K562 (cell line): ENCODE measurements at regions not wholly inside any gene's neighbourhood (a gene's known extent, or its start where the extent isn't known, plus 50 kb on each side); places are given as distances from the start of the nearest gene placed in this dataset.

Experiments
- ATAC-seq: fragments of 200-7000 bp; cut with Tn5 transposase; 3 replicates; pipeline ENCODE4 v1.9.1; 2020; ENCODE audit warnings: moderate library complexity
- BruUV-seq: library from RNA; stranded (reverse); fragments of 400-500 nt; replicated peaks from 2 replicates; lab custom pipeline; 2021; lab: Mats Ljungman, UMichigan
- CTCF ChIA-PET: fragments of 300-600 bp; formaldehyde crosslinking; extraction: SDS; loops from one replicate; lab custom pipeline; 2021; ENCODE audit warnings: low intra/inter-chr PET ratio; lab: Yijun Ruan, JAX
- POLR2A ChIA-PET: fragments of 300-600, 350-650 bp; sonication (Branson Sonifier 250); formaldehyde crosslinking; extraction: SDS; loops from one replicate; lab custom pipeline; 2021; ENCODE audit warnings: antibody characterized with exemption, inconsistent platforms; lab: Yijun Ruan, JAX
- DNase-seq, 4 experiments: peaks; one replicate each; pipeline versions ENCODE4 v3.0.0 to v3.0.0-alpha.2; 2011 to 2018; ENCODE audit warnings: low spot score in 3 of 4, mixed read lengths in 3 of 4; ENCODE audit errors: extremely low read depth in 1 of 4
- FAIRE-seq: peaks from 2 replicates; lab custom pipeline; 2011; peaks lifted over from hg19 to GRCh38; lab: Jason Lieb, UNC
- H2AFZ ChIP-seq: 2 replicates; pipeline ENCODE4 v1.6.0; 2011; ENCODE audit warnings: low read depth, low read length, control low read depth, inconsistent platforms
- H3K27ac ChIP-seq: fragments of 200-600 bp; 3 replicates; pipeline ENCODE4 v1.8.0; 2011; ENCODE audit warnings: low read depth, mild to moderate bottlenecking, control low read depth, inconsistent platforms, low read length, moderate library complexity, mixed read lengths; ENCODE audit errors: extremely low read depth
- H3K27me3 ChIP-seq, 2 experiments: fragments of 300-600 bp in 1 of 2; 2 replicates in 1 of 2; 3 replicates in 1 of 2; pipeline versions ENCODE4 v1.6.0 to v1.8.0; 2011; ENCODE audit warnings: inconsistent platforms in 2 of 2, low read length in 2 of 2, mild to moderate bottlenecking in 1 of 2, mixed read lengths in 1 of 2, moderate library complexity in 1 of 2; ENCODE audit not compliant: control insufficient read depth in 2 of 2, insufficient read depth in 2 of 2
- H3K36me3 ChIP-seq: fragments of 300-600 bp; 3 replicates; pipeline ENCODE4 v1.8.0; 2011; ENCODE audit warnings: mild to moderate bottlenecking, low read length, inconsistent platforms; ENCODE audit not compliant: control insufficient read depth, insufficient read depth
- H3K4me1 ChIP-seq, 2 experiments: fragments of 200-600 bp in 1 of 2; replicated peaks in 1 of 2; 2 replicates in 1 of 2; 3 replicates in 1 of 2; pipeline versions ENCODE4 v1.5.1 to v1.8.0; 2011; ENCODE audit warnings: inconsistent platforms in 2 of 2, low read length in 2 of 2, mild to moderate bottlenecking in 1 of 2, mixed read lengths in 1 of 2, moderate library complexity in 1 of 2; ENCODE audit not compliant: control insufficient read depth in 2 of 2, insufficient read depth in 2 of 2
- H3K4me2 ChIP-seq: 2 replicates; pipeline ENCODE4 v1.6.1; 2011; ENCODE audit warnings: low read length, control low read depth, inconsistent platforms, mixed read lengths; ENCODE audit not compliant: insufficient read depth
- H3K4me3 ChIP-seq: fragments of 200-600 bp; sonication (generic), shearing (Covaris generic); 2 replicates; pipeline ENCODE4 v1.5.1; 2016; ENCODE audit warnings: control low read depth, inconsistent platforms
- H3K79me2 ChIP-seq: fragments of 200-600 bp; 3 replicates; pipeline ENCODE4 v1.8.0; 2011; ENCODE audit warnings: low read length, inconsistent platforms; ENCODE audit not compliant: control insufficient read depth, insufficient read depth
- H3K9ac ChIP-seq, 2 experiments: 2 replicates each; pipeline versions ENCODE4 v1.6.0 to v1.6.1; 2011; ENCODE audit warnings: low read depth in 2 of 2, low read length in 2 of 2, control low read depth in 1 of 2, inconsistent platforms in 1 of 2, mild to moderate bottlenecking in 1 of 2, mixed read lengths in 1 of 2; ENCODE audit not compliant: insufficient read depth in 1 of 2
- H3K9me1 ChIP-seq: one replicate; pipeline ENCODE4 v1.6.0; 2011; ENCODE audit warnings: inconsistent platforms, mild to moderate bottlenecking, low read length, moderate library complexity; ENCODE audit not compliant: control insufficient read depth, insufficient read depth
- H3K9me3 ChIP-seq: replicated peaks from 2 replicates; pipeline ENCODE4 v1.5.1; 2011; ENCODE audit warnings: low read depth, low read length, inconsistent platforms; ENCODE audit not compliant: control insufficient read depth, insufficient read depth
- H4K20me1 ChIP-seq: replicated peaks from 2 replicates; pipeline ENCODE4 v1.6.1; 2011; ENCODE audit warnings: low read length, inconsistent platforms, mixed read lengths; ENCODE audit not compliant: control insufficient read depth, insufficient read depth
- CHAMP1 ChIP-seq: fragments of 450-650 bp; IDR thresholded peaks from 2 replicates; pipeline ENCODE4 v1.6.1; 2016; ENCODE audit warnings: mild to moderate bottlenecking
- DEAF1 ChIP-seq: fragments of 450-650 bp; formaldehyde crosslinking; IDR thresholded peaks from 2 replicates; pipeline ENCODE4 v1.4.0; 2020; ENCODE audit warnings: mild to moderate bottlenecking, moderate library complexity
- HMG20B ChIP-seq: fragments of 250-450 bp; sonication (Bioruptor Pico); IDR thresholded peaks from 2 replicates; pipeline ENCODE4 v1.5.0; 2021; ENCODE audit warnings: mild to moderate bottlenecking
- NFYB ChIP-seq: IDR thresholded peaks from 2 replicates; pipeline ENCODE4 v1.6.1; 2011; ENCODE audit warnings: mild to moderate bottlenecking, moderate library complexity; ENCODE audit not compliant: insufficient read length; ENCODE audit errors: extremely low read depth
- NRF1 ChIP-seq, 2 experiments: fragments of 450-650 bp; IDR thresholded peaks in 1 of 2; conservative IDR thresholded peaks in 1 of 2; 2 replicates each; pipeline ENCODE4 v1.6.1; 2014; ENCODE audit warnings: mild to moderate bottlenecking in 2 of 2
- POLR3A ChIP-seq: IDR thresholded peaks from 2 replicates; pipeline ENCODE4 v1.6.1; 2011; ENCODE audit warnings: borderline replicate concordance, mild to moderate bottlenecking, moderate library complexity; ENCODE audit not compliant: insufficient read length, insufficient read depth; ENCODE audit errors: extremely low read depth
- RUNX1 ChIP-seq: sonication (generic); IDR thresholded peaks from 2 replicates; pipeline ENCODE4 v1.6.1; 2016; ENCODE audit warnings: antibody characterized with exemption, low read depth
- SMARCB1 ChIP-seq: IDR thresholded peaks from 2 replicates; pipeline ENCODE4 v1.6.1; 2011; ENCODE audit warnings: improper control_type of control experiment, low read depth; ENCODE audit not compliant: insufficient read length
- SOX6 ChIP-seq: fragments of 450-650 bp; IDR thresholded peaks from 2 replicates; pipeline ENCODE4 v1.6.1; 2014; ENCODE audit warnings: mild to moderate bottlenecking
- TAF7 ChIP-seq: fragments of 450-650 bp; IDR thresholded peaks from 2 replicates; pipeline ENCODE4 v1.6.1; 2016; ENCODE audit warnings: missing genetic modification characterization, missing compliant biosample characterization
- ZNF324 ChIP-seq: fragments of 250-450 bp; sonication (Bioruptor Pico); IDR thresholded peaks from 2 replicates; pipeline ENCODE4 v1.4.0; 2020; ENCODE audit warnings: mild to moderate bottlenecking
- WGBS: fragments of 100-300 bp; shearing (Covaris generic); methylation state at CpG from one replicate; pipeline ENCODE4 v1.1.6; 2016; ENCODE audit warnings: low coverage, mixed read lengths; ENCODE audit not compliant: insufficient coverage; ENCODE audit errors: missing lambda C conversion rate; 5-methylcytosine and 5-hydroxymethylcytosine counted together
- in situ Hi-C: fragments of 300-500 bp; cut with MboI; formaldehyde crosslinking; loops from 4 replicates; pipeline ENCODE4 v1.15.0; 2018; ENCODE audit warnings: inconsistent platforms, mixed read lengths
- intact Hi-C: fragments of 100-400 bp; cut with micrococcal nuclease; formaldehyde crosslinking; loops from 2 replicates; pipeline ENCODE4 v1.14.2; 2022
- TF ChIP-seq, protein P1 (sequence below): fragments of 250-450 bp; sonication (Bioruptor Pico); IDR thresholded peaks from 2 replicates; pipeline ENCODE4 v1.8.0; 2022; ENCODE audit warnings: moderate library complexity, mild to moderate bottlenecking, inconsistent platforms

GRCh38 chr16:51072591-51072990 lies 78.5 kb downstream of the SALL1 start:
- H3K4me2 ChIP-seq, result no peak overlapping the region
- H3K9me3 ChIP-seq, result no peaks in the 10 kb centered on the region
- no peak overlapping the region for H3K27ac ChIP-seq
- no peaks in the 10 kb centered on the region for H3K27me3 ChIP-seq
- intact Hi-C loops, result no loop called here
- H3K36me3 ChIP-seq, result no peaks in the 10 kb centered on the region
- H3K79me2 ChIP-seq, result no peaks in the 10 kb centered on the region
- POLR2A ChIA-PET, result no interaction called here
- DNase-seq (no peak), ATAC-seq (no peak), FAIRE-seq (no peak)
- H4K20me1 ChIP-seq, result no peaks in the 10 kb centered on the region
- WGBS, result 2% methylated on average over 4 of the region's 4 CpGs
- TF ChIP-seq ZNF324 (CRISPR knock-in tag) (no peak), HMG20B (CRISPR knock-in tag) (no peak), RUNX1 (no peak), CHAMP1 (no peak), POLR3A (no peak), DEAF1 (no peak), SOX6 (no peak), NFYB (no peak), NRF1 (conservative IDR thresholded peaks at IDR 0.05 in 1 of 2, IDR thresholded peaks at IDR 0.05 in 1 of 2) (no peak), TAF7 (tag) (no peak), SMARCB1 (no peak)
- TF ChIP-seq, protein P1, sequence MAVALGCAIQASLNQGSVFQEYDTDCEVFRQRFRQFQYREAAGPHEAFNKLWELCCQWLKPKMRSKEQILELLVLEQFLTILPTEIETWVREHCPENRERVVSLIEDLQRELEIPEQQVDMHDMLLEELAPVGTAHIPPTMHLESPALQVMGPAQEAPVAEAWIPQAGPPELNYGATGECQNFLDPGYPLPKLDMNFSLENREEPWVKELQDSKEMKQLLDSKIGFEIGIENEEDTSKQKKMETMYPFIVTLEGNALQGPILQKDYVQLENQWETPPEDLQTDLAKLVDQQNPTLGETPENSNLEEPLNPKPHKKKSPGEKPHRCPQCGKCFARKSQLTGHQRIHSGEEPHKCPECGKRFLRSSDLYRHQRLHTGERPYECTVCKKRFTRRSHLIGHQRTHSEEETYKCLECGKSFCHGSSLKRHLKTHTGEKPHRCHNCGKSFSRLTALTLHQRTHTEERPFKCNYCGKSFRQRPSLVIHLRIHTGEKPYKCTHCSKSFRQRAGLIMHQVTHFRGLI (CRISPR knock-in tag), result no peak
- in situ Hi-C loops, result no loop called here
- no peaks in the 10 kb centered on the region for H3K4me1 ChIP-seq
- no peak overlapping the region for H3K9ac ChIP-seq
- H3K9me1 ChIP-seq, result no peaks in the 10 kb centered on the region
- no peak overlapping the region for H2AFZ ChIP-seq
- H3K4me3 ChIP-seq, result no peak overlapping the region
- BruUV-seq, result no TSS peak
- CTCF ChIA-PET, result no interaction called here
